ENCODE measurements at regions not wholly inside any gene's neighbourhood (a gene's known extent, or its start where the extent isn't known, plus 50 kb on each side); places are given as distances from the start of the nearest gene placed in this dataset.

- no peak for DNase-seq (ENCODE audit: low read depth, low spot score)
Observed at GRCh38 chr3:81279481-81280379, 481.7 kb downstream of the GBE1 start.

- DNase-seq (ENCODE audit: low read depth, low spot score) = no peak
Observed at GRCh38 chr3:81277853-81278252, 483.6 kb downstream of the GBE1 start.

- no peak for DNase-seq (ENCODE audit: low read depth, low spot score)
Observed at GRCh38 chr3:81274671-81275070, 486.8 kb downstream of the GBE1 start.

GRCh38 chr3:81270603-81271379, 490.7 kb downstream of the GBE1 start:
- no peak for DNase-seq (ENCODE audit: low read depth, low spot score)

- DNase-seq (ENCODE audit: low read depth, low spot score) = no peak
Observed at GRCh38 chr3:81268526-81268925, 492.9 kb downstream of the GBE1 start.

GRCh38 chr3:81261996-81262395, 499.4 kb downstream of the GBE1 start:
- no peak for DNase-seq (ENCODE audit: low read depth, low spot score)

GRCh38 chr3:81255463-81255862, 506.0 kb downstream of the GBE1 start:
- DNase-seq (ENCODE audit: low read depth, low spot score) = no peak

GRCh38 chr3:81251096-81251495, 510.3 kb downstream of the GBE1 start:
- DNase-seq (ENCODE audit: low read depth, low spot score) = no peak

- no peak for DNase-seq (ENCODE audit: low read depth, low spot score)
Observed at GRCh38 chr3:81249540-81250029, 511.9 kb downstream of the GBE1 start.

GRCh38 chr3:81245501-81245900, 515.9 kb downstream of the GBE1 start:
- no peak for DNase-seq (ENCODE audit: low read depth, low spot score)

- DNase-seq (ENCODE audit: low read depth, low spot score) = no peak
Observed at GRCh38 chr3:81245043-81245442, 516.4 kb downstream of the GBE1 start.

GRCh38 chr3:81244231-81244630, 517.2 kb downstream of the GBE1 start:
- no peak for DNase-seq (ENCODE audit: low read depth, low spot score)

- peak; percentile 7 for DNase-seq (ENCODE audit: low read depth, low spot score)
Observed at GRCh38 chr3:81242871-81243270, 518.6 kb downstream of the GBE1 start.

GRCh38 chr3:81237181-81237580, 524.3 kb downstream of the GBE1 start:
- DNase-seq (ENCODE audit: low read depth, low spot score) = no peak

- no peak for DNase-seq (ENCODE audit: low read depth, low spot score)
Observed at GRCh38 chr3:81218023-81218422, 543.4 kb downstream of the GBE1 start.

- no peak for DNase-seq (ENCODE audit: low read depth, low spot score)
Observed at GRCh38 chr3:81217101-81217500, 544.3 kb downstream of the GBE1 start.

GRCh38 chr3:81216192-81216591, 545.3 kb downstream of the GBE1 start:
- no peak for DNase-seq (ENCODE audit: low read depth, low spot score)

- DNase-seq (ENCODE audit: low read depth, low spot score) = no peak
Observed at GRCh38 chr3:81214631-81215030, 546.8 kb downstream of the GBE1 start.

- DNase-seq (ENCODE audit: low read depth, low spot score) = no peak
Observed at GRCh38 chr3:81199587-81199986, 561.9 kb downstream of the GBE1 start.

- no peak for DNase-seq (ENCODE audit: low read depth, low spot score)
Observed at GRCh38 chr3:81198756-81199155, 562.7 kb downstream of the GBE1 start.

GRCh38 chr3:81198216-81198615, 563.2 kb downstream of the GBE1 start:
- no peak for DNase-seq (ENCODE audit: low read depth, low spot score)

- no peak for DNase-seq (ENCODE audit: low read depth, low spot score)
Observed at GRCh38 chr3:81197386-81197785, 564.1 kb downstream of the GBE1 start.

GRCh38 chr3:81195478-81195877, 566.0 kb downstream of the GBE1 start:
- DNase-seq (ENCODE audit: low read depth, low spot score) = no peak
